GM21423 (cell line): ENCODE measurements at regions not wholly inside any gene's neighbourhood (a gene's known extent, or its start where the extent isn't known, plus 50 kb on each side); places are given as distances from the start of the nearest gene placed in this dataset.
"Not testable (repeated sequence)": the region's sequence is repeated elsewhere in the genome, so short reads cannot be mapped to it uniquely, and the experiment has no call there.

Experiments
- ATAC-seq: cut with Tn5 transposase; IDR thresholded peaks from one replicate; pipeline ENCODE4 v1.9.1; 2021; ENCODE audit warnings: mild to moderate bottlenecking, moderate library complexity; ENCODE audit not compliant: unreplicated experiment

DNA sequence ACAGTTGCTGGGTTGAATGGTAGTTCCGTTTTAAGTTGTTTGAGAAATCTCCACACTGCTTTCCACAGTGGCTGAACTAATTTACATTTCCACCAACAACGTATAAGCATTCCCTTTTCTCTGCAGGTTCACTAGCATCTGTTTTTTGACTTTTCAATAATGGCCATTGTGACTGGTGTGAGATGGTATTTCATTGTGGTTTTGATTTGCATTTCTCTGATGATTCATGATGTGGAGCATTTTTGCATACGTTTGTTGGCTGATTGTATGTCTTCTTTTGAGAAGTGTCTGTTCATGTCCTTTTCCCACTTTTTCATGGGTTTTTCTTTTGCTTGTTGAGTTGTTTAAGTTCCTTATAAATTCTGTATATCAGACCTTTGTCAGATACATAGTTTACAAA lies 150.2 kb upstream of the MAP3K1 start:
- ATAC-seq, result not testable (repeated sequence)

DNA sequence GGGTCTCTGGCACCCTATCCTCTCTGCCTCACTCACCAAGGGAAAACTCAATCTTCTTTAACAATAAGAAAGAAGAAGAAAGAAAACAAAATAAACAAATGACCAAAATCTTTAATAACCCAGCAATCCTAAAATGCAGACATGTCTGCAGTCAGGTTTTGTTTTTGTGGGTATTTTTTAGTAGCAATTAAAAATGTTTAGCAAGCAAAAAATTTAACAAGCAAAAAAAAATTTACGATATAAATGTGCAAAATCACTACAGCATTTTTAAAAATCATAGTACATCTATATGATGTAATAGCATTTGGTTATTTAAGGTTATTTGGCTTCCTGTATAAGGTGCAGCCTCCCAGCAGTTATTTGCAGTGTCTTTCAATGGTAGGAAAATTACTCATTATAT lies 151.3 kb upstream of the MAP3K1 start:
- no peak for ATAC-seq

DNA sequence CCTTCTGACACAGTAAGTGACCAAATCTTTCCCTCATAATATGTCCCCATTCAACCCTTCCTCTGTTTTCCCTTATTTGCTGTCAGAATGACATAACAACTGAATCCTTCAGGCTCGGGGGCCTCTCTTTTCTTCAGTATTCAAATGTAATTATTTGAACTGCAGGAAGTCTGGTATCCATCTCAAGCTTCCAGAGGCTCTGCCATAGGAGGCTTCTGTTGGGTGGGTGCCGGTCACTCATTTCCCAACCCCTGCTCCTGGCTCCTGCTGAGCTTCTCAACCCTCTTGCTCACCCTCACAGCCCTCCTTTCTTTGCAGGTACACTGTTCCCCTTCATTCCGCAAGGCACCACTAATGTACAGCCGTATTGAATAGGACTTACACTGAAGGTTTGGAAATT lies 151.8 kb upstream of the MAP3K1 start:
- no peak for ATAC-seq

DNA sequence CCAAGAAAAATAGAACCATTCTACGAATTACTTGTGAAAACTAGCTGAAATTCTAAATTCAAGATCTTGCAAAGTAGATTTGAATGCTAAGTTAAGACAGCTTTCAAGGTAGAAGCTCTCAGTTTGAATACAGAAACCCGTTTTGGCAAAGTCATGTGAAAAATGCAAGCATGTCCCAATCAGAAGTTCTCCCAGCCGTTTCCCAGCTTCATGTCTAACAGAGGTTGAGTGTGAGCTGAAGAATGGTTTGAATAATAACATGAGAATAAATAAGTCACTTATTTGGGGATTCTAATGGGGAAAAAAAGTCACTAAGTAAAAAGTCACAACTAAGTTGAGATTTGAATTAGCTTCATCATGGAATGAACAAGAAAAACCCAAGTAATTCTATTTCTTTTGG lies 152.5 kb upstream of the MAP3K1 start:
- no peak for ATAC-seq

DNA sequence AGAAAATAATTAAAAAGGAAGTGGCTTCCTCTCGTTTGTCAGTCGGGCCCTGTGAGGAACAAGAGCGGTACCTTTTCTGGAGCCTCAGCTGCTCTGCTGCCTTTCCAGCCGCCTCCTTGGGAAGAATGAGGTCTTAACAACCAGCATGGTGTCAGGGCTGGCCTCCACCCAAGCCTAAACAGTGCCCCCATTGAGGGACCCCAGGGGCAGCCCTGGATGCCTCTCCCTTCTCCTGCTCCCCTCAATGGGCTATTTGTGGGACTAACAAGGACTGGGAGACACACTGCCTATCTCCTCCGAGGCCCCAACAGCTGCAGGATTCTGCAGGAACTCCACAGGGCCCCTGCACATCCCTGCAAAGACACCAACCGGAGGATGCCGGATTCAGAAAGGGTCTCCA lies 155.4 kb upstream of the MAP3K1 start:
- no peak for ATAC-seq

DNA sequence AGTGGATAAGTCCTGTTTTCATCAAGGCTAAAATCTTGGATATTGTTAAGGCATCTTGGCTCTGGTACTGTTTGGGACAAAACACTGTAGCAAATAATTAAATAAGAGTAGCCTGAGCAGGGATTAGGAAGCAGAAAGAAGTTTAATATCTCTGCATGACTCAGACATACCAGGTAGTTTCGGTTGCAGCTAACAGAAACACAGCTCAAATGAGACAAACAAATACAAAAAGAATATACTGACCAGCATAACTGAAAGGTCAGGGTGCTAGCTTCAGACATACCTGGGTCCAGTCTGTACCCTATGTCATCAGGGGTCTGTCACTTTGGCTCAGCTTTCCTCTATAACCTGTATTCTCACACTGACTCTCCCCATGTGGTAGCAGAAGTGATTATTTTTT lies 156.4 kb upstream of the MAP3K1 start:
- no peak for ATAC-seq

DNA sequence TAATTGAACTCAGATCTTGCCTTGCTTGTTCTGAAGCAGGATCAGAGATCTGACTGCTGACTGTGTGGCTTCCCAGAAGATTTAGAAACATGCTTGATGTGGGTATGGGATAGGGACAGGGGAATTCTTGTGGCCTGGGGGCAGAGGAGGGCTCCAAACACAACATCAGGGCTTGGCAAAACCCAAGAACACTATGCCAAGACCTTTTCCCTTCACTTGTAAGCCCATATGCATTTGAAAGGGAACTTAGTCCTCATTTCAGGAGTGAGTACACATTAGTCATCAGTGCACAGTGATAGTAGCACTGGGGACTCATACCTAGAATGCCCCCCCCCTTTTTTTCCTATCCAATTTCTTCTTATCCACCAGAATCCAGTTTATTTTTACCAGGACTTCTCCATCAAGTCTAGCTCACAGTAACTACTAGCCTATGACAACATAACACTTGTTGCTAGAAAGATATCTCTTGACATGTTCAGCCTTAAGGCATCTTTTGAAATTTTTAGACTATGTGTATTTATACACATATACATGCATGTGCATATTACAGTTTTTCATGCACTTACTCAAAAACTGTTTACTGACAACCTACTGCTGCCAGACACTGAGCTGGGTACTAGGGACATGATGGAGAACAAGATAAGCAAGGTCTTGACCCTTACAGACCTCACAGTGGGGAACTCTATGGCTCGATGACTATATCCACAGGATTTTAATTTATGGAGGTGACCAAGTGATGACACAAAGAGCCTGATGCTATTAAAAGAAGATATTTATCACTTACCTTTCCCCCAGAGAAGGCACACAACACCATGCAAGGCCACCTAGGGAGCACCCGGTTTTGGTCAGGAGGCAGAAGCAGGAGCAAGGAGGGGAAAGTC lies 158.3 kb upstream of the MAP3K1 start:
- no peak for ATAC-seq

DNA sequence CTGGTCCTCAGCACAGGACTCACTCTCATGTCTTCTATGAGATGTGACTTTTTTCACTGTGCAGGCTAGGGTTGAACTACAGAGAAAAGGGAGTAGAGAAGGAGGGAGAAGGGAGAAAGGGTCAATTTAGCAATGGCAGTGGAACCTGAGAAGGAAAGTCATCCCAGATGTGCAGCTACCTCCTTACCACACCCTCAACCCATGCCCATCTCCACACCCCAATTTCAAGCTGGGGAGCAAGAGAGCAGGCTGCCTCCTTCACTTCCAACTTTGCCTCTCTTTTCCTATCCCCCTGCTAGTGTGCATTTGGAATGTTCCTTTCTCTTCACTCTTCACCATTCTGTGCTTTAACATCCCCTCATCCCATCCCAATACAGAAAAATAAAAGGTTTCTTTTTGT lies 163.5 kb upstream of the MAP3K1 start:
- ATAC-seq, result no peak

DNA sequence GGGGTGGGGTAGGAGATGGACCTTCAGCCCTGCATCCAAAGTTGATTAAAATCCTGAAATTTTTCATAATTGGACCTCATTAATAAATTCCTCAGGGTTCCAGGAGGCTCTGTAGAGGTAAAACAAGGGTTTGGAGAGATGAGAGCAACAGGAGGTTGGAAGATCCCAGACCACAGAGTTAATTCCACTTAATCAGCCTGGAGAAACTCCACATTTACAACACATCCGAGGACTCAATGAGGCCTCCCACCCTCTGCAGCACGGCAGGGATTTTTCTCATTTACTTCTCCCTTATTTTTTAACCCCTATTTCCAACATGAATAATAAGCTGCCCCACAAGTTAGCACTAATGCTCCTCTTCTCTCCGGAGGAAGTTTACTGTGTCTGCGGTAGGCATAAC lies 165.0 kb upstream of the MAP3K1 start:
- no peak for ATAC-seq

DNA sequence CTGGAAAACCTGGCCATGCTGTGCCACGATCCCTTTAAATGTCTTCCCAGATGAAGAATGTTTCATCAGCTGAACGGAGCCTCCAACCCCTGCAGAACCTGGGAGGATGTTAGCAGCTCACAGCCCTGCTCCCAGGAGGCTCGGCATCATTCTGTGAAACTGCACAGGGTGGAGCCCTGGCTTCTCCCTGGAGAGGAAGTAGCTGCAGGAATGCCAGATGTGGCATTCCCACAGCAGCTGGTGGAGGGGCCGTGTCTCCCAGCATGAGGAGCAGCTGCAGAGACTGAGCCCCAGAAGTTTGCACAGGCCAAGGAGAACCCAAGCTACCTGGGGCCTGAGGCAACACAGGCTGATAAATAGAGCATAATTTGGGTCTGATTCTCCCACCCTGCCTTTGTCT lies 165.8 kb upstream of the MAP3K1 start:
- no peak for ATAC-seq

DNA sequence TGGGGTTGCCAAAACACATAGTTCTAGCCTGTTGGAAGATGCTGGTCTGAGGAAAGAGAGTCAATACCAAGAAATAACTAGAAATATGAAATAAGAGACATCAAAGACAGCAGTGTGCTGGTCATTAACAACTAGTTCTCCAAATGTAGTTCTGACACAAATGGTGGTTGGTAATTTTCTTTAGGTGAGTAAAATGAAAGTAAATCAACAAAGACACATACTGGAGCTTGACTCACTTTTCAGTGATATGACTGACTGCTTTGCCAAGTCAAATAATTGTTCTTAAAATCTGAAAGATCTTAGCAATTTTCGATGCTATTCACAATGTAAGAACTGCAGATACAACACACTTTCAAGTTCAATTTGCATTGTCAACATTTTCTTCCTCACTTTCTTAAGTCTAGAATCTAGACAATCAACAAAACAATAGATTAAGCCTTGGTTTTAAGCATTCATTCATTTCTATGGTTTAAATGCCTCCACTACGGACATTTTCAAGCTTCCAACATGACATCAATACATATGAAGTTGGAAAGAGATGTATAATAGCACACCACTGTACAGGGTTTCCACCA lies 166.8 kb upstream of the MAP3K1 start:
- ATAC-seq, result no peak

DNA sequence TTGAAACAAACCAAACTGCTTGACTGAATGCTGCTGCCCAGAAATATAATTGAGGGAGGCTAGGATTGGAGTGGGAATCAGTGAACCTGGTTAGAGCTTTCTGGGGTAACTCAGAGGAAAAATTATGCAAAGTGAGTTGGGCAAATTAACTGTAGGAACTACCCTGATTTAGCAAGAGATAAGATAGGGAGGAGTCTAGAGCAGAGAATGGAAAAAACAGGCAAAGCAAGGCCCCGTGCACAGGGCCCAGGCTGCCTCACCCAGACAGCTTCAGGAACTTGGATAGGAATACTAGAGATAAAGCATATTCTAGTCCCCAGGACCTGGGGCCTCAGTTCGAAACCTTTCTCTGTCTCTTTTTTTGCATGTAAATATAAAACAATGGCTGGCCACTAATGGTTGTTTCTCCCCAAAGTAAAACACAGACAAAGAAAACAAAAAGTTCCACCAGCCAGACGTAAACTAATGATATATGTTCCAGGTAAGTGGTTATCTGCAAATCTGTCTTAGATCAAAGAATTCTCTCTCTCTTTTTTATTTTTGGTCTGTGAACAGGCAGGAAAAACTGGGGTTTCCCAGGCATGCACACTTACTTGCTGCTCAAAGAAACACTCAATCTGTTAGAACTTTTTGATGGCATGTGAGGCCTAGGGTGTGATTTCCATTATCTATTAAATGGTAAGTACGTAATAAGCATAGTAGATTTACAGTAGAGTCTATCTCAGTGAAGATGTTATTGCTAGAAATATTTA lies 168.1 kb upstream of the MAP3K1 start:
- no peak for ATAC-seq

DNA sequence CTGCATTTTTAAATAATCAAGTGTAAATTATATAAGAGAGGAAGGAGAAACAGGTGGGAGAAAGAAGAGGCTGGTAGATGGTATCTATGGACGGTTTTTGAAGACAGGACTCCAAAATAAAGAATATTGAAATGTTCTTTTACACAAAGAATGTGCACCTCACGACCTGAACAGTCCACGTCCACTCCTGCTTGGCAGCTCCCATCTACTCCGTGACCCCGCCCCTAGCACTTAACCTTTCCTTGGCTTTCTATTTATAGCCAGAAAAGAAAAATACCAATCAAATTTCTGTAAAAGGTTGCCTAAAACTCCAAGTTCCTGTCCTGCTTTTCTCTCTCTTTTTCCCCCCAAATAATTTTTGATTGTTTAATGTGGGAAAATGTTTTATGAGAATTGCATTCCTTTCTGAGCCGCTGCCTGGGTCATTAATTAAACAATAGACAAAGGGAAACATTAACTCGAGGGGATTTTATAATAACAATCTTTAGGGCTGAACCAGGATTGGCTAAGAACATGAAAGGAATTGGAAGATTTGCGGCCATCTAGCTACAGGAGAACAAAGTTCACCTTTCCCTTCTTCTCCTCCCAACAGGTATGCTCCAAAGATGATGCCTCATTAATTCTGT lies 173.6 kb upstream of the MAP3K1 start:
- no peak for ATAC-seq

DNA sequence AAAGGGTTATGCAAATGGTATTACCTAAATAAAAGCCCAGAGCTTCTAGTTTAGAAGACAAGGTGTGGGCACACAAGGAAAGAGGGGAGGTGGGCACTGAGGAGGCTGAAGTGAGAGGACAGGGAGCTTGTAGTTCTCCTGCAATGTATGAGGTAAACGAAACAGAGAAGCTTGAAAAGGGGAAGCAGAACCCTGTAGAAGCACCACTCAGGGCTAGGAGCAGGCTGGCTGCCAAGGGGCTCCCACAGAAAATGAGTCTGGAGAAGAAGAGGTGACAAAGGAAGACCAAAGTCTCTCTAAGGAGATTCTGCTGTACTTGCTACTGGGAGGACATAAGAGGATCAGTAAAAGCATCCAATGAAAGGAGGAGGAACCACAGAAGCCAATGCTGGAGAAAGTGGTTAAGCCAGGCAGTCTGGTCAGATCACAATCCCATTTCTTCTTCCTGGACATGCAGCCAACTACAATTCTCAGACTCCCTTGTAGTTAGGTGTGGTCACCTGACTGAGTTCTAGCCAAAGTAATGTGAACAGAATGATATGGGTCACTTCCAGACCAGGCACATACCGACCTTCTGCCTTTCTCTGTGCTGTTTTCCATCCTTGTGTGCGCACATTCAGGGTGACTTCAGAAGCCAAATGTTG lies 174.5 kb upstream of the MAP3K1 start:
- peak; percentile 75 for ATAC-seq

DNA sequence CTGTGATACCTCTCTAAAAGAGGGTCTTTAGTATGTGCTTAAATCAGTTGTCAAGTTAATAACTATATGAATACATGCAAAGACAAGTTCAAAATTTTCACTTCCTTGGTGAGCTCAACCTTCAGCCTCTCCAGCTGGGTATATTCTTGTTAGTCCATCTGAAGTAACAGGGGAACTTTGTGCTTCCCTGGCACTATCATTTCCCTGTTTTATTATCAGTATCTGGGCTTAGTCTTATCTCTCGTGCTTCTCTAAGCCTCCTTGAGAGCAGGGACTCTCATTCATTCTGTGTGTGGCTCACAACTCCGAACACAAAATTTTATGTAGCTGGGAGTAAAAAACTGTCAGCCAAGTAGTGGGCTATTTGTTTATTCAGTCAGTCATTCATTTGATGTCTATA lies 175.9 kb upstream of the MAP3K1 start:
- ATAC-seq, result no peak

DNA sequence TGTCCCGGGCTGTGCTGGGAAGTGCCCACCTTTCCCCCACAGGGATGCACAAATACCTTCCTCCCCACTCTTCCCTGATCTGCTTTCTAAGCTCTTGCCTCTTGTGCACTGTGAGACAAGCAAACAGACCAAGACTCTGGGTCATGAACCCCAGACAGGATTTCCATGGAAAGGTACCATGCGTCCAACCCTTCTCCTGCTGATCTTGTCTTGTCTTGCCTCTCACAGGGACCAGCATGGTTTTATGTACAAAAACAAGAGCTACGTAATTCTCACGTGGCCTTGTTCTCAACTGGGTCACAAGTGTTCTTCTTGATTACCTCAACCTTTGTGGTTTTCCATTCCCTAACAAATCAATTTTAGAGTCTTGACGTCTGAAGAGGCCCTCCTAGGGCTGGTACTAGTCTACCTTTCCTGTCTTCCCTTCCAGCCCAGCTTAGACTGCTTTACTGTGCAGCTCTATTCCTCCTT lies 176.5 kb upstream of the MAP3K1 start:
- ATAC-seq, result no peak

DNA sequence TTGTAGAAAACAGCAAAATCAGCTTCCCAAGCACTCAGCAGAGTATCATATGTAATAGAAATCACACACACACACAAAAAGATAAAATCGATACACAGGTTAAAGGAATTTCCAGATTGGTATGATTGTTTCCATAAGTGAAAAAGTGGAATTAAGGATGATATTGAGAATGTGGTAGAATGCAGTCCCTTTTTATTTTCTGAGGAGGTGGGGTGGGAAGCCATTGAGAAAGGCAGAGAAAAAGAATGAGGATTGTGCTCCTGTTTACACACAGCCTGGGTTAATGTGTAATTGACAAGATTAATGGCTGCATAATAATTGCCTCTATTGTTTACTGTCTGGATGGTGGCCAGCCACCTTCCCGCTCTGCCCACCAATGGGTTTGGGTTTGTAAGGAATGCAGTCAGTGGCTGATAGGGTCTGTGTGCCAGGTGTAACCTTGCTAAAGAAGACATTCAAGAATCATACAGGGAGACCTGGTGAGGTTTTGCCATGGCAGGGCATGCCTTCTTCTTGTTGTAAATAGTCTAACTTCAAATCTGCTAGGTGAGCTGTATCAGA lies 177.2 kb upstream of the MAP3K1 start:
- ATAC-seq, result no peak

DNA sequence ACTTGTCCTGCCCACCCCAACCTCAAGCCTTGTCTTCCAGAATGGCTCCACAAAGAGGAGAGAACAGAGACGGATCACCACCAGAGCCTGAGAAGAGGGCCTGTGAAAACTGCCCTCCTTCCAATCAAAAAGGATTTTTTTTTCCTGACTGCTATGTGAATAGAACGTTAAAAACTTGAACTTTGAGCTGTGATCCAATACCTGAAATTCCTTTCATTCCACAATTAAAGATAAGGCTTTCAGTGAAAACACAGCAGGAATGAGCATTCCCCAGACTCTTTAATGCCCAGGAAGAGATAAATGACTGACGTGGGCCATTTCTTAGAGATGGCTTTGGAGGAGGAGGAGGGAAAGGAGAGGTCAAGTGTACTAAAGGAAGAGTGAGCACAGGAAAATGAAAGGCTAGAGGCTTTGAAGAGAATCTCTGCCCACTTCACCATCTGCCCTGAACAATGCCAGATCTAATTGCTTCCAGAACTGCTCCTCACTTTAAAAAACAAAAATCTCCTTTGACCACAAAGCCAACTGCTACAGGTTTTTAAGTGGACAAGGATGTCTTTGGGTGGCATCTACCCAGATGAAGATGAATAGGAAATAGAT lies 177.9 kb upstream of the MAP3K1 start:
- ATAC-seq, result no peak

DNA sequence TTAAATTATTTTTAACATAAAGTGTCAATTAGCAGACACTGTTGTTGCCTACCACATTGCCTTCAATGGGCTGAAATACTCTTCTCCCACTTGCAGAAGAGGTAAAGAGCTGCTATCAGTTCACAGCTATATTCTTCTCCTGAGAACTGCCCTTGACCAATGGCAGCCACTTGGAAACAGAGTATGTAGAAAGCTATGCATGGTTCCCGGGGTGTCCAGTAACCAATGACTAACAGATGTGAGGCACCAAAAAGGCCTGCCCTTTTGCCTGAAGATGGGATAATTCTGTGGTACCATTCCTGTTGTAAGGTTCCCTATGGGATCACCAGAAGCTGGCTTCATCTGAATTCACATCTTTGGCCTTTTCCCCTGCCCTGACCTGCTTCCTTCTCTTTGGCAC lies 181.4 kb upstream of the MAP3K1 start:
- no peak for ATAC-seq

DNA sequence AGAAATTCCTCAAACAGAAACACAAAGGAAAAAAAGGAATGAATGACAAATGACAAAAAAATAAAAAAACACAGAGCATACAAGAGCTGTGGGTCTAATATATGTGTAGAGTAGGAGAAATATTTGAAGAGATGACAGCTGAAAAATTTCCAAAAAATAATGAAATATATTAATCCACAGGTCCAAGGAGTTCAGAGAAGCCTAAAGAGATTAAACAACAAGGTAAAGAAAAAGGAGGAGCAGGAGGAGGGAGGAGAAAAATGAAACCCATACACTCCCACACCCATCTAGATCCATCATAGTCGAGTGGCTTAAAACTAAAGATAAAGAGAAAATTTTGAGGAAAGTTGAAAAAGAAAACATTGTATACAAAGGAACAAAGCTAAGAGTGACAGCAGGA lies 182.4 kb upstream of the MAP3K1 start:
- ATAC-seq, result no peak
